ENCODE measurements at regions not wholly inside any gene's neighbourhood (a gene's known extent, or its start where the extent isn't known, plus 50 kb on each side); places are given as distances from the start of the nearest gene placed in this dataset.

- DNase-seq (no peak), ATAC-seq (no peak)
- TF ChIP-seq, protein P1, sequence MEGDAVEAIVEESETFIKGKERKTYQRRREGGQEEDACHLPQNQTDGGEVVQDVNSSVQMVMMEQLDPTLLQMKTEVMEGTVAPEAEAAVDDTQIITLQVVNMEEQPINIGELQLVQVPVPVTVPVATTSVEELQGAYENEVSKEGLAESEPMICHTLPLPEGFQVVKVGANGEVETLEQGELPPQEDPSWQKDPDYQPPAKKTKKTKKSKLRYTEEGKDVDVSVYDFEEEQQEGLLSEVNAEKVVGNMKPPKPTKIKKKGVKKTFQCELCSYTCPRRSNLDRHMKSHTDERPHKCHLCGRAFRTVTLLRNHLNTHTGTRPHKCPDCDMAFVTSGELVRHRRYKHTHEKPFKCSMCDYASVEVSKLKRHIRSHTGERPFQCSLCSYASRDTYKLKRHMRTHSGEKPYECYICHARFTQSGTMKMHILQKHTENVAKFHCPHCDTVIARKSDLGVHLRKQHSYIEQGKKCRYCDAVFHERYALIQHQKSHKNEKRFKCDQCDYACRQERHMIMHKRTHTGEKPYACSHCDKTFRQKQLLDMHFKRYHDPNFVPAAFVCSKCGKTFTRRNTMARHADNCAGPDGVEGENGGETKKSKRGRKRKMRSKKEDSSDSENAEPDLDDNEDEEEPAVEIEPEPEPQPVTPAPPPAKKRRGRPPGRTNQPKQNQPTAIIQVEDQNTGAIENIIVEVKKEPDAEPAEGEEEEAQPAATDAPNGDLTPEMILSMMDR (IDR thresholded peaks at IDR 0.05), result no peak
- no peak for TF ChIP-seq POLR2A (IDR thresholded peaks at IDR 0.05)
- no peak overlapping the region for H3K27ac ChIP-seq
- no peaks in the 10 kb centered on the region for H3K9me3 ChIP-seq
- 36 to 96% (median 66%) methylated on average over 1 of the region's 1 CpG for WGBS, 4 donors
- no peak overlapping the region for H3K4me3 ChIP-seq
- intact Hi-C loops (cut with DNase I), result no loop called here
- no peaks in the 10 kb centered on the region for H3K36me3 ChIP-seq
- H3K27me3 ChIP-seq, result no peaks in the 10 kb centered on the region
- no peaks in the 10 kb centered on the region for H3K4me1 ChIP-seq
Measured at GRCh38 chr6:94095961-94096360, 676.6 kb upstream of the EPHA7 start.

DNA sequence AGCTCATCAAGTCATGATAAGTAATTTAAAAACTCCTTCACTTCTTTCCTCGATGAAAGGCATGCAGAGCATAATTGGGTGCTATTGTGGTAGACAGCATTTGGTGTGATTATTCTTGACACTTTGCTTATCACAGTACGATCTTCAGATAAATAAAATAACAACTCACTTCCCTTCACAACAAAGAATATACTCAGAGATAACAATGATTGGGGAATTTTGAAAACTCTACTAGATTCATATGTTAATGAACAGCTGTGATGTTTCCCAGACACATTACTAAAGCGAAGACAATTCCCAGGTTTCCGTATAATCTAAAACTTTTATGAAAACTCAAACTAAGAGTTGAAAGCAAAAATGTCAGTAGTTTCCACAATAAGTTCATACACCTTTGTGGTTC lies 670.6 kb upstream of the EPHA7 start:
- Histone ChIP-seq H3K27me3 (no peaks in the 10 kb centered on the region), H3K36me3 (no peaks in the 10 kb centered on the region), H3K27ac (no peak overlapping the region), H3K9me3 (no peaks in the 10 kb centered on the region), H3K4me3 (no peak overlapping the region), H3K4me1 (no peaks in the 10 kb centered on the region)
- 48 to 52% (median 49%) methylated on average over 4 of the region's 4 CpGs for WGBS, 4 donors
- no peak for TF ChIP-seq POLR2A (IDR thresholded peaks at IDR 0.05)
- TF ChIP-seq, protein P1 (IDR thresholded peaks at IDR 0.05), result no peak
- DNase-seq, result no peak
- intact Hi-C loops (cut with DNase I), result no loop called here
- ATAC-seq, result no peak

DNA sequence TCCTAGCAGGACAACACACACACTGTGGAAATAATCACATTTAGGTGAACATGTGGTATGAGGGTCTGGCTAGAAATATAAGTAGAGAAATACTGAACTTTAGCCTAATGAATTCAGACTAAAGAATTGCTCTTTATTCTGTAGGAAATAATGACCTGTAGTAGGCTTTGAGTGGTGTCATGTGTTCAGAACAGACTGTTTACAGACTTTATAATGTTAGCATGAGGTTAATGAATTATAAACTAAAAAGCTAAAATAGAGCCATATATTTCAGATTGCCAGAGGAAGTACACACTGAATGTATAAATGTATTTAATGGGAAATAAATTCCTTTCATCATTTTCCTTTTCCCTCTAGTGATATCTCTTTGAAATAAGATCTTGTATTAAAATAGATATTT lies 669.5 kb upstream of the EPHA7 start:
- intact Hi-C loops (cut with DNase I), result no loop called here
- DNase-seq (no peak), ATAC-seq (no peak)
- H3K27ac ChIP-seq, result no peak overlapping the region
- no peaks in the 10 kb centered on the region for H3K9me3 ChIP-seq
- TF ChIP-seq, protein P1 (IDR thresholded peaks at IDR 0.05), result no peak
- TF ChIP-seq POLR2A (IDR thresholded peaks at IDR 0.05), result no peak
- no peak overlapping the region for H3K4me3 ChIP-seq
- H3K4me1 ChIP-seq, result no peaks in the 10 kb centered on the region
- H3K27me3 ChIP-seq, result no peaks in the 10 kb centered on the region
- H3K36me3 ChIP-seq, result no peaks in the 10 kb centered on the region

GRCh38 chr6:94074764-94075163 lies 655.4 kb upstream of the EPHA7 start:
- Histone ChIP-seq H3K36me3 (no peaks in the 10 kb centered on the region), H3K4me3 (no peak overlapping the region), H3K4me1 (no peaks in the 10 kb centered on the region), H3K27me3 (peaks cover 0 to 4% (median 0%) of the 10 kb centered on the region in 9 donors), H3K27ac (no peak overlapping the region), H3K9me3 (no peaks in the 10 kb centered on the region)
- DNase-seq (no peak), ATAC-seq (no peak)
- TF ChIP-seq, protein P1 (IDR thresholded peaks at IDR 0.05), result no peak
- no peak for TF ChIP-seq POLR2A (IDR thresholded peaks at IDR 0.05)
- intact Hi-C loops (cut with DNase I), result no loop called here
- WGBS, 4 donors, result 37 to 40% (median 38%) methylated on average over 3 of the region's 3 CpGs

Measured in heart left ventricle (tissue), 16 donors.